Ecto neural progenitor cell (in vitro differentiated cells): ENCODE measurements at regions not wholly inside any gene's neighbourhood (a gene's known extent, or its start where the extent isn't known, plus 50 kb on each side); places are given as distances from the start of the nearest gene placed in this dataset.
"Not testable (repeated sequence)": the region's sequence is repeated elsewhere in the genome, so short reads cannot be mapped to it uniquely, and the experiment has no call there.

Experiments used
- DNase-seq: peaks from one replicate; pipeline ENCODE4 v3.0.0-alpha.2; 2018; ENCODE audit warnings: low spot score

- no peak for DNase-seq
Measured at GRCh38 chr14:28323951-28324741, 442.4 kb upstream of the FOXG1 start.

DNA sequence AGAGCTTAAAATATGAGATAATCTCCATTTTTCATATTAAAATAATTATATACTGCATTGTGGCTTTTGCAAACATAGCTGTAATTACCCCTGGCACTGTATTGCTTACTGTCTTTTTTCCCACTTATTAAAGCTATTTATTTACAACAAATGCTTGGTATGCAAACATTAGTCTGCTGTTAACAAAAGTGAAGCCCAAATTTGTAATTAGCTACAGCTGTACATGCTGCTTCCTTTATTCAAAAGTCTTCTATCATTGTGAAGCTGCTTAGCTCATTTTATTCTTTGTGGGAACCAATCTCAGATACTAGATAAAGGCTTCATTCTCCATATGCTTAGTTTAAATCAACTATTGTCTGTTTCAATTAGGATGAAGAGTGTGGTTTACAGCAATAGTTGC lies 425.8 kb upstream of the FOXG1 start:
- no peak for DNase-seq

DNA sequence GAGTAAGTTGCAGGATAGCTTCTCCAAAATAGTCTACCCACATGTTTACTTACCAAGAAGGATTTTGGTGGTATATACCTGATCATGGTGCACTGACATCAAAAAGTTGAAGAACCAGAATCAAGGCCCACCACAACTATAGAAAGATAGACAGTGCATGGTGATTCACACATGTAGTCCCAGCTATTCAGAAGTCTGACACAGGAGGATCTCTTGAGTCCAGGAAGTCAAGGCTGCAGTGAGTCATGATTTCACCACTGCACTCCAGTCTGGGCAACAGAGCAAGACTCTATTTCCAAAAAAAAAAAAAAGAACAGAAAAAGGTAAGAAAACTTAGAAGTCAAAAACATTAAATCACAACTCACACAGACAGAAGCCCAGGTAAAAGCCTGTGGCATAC lies 422.2 kb upstream of the FOXG1 start:
- no peak for DNase-seq

DNA sequence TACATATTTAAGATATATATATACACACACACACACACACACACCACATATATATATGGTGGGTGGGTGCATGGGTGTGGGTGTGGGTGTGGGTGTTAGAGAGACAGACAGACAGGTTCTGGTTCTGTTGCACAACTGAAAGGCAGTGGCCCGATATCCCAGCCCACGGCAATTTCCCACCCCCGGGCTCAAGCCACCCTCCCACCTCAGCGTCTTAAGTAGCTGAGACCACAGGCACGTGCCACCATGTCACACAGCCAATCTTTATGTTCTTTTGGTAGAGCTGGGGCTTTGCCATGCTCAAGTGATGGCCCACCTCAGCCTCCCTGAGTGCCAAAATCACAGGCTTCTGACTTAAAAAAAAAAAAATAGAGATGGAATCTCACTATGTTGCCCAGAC lies 417.8 kb upstream of the FOXG1 start:
- DNase-seq = no peak

- DNase-seq = no peak
Measured at GRCh38 chr14:28356819-28357218, 409.8 kb upstream of the FOXG1 start.

DNA sequence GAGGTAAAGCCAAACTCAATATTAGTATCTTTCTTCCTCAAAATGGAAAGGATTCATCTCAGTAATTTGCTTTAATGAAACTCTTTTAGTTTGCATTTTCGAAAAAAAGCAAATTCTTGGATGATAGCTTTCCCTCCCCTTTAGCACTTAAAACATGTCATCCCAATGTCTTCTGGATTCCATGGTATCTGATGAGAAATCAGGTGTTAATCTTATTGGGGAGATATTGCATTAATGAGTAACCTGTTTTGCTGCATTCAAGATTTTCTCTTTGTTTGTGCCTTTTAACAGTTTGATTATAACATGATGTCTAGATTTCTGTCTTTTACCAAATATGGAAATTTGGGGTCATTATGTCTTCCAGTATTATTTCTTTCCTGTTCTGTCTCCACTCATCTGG lies 405.1 kb upstream of the FOXG1 start:
- no peak for DNase-seq

GRCh38 chr14:28365510-28365909 lies 401.1 kb upstream of the FOXG1 start:
- DNase-seq = peak; percentile 39

- DNase-seq = no peak
Measured at GRCh38 chr14:28373721-28374120, 392.9 kb upstream of the FOXG1 start.

DNA sequence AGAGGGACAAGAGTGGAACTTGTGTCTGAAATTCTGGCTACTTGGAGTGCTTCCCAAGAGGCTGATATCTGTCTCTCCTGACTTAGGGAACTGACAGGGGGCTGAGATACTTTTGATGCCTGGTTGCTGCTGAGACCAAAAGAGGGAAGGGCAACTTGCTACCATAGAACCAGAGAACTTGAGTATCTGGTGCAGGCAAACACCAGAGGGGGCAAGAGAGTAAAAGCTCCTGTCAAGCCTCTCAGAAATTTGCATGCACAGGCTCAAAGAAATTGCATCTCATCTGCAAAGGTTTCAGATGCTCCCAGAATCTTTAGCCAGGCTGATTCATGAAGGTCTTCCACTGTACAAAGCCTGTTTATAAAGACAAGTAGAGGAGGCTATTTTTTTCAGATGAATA lies 391.3 kb upstream of the FOXG1 start:
- DNase-seq = peak; percentile 50

- DNase-seq = no peak
Measured at GRCh38 chr14:28381656-28382055, 384.9 kb upstream of the FOXG1 start.

GRCh38 chr14:28382444-28383190 lies 384.0 kb upstream of the FOXG1 start:
- DNase-seq = no peak

DNA sequence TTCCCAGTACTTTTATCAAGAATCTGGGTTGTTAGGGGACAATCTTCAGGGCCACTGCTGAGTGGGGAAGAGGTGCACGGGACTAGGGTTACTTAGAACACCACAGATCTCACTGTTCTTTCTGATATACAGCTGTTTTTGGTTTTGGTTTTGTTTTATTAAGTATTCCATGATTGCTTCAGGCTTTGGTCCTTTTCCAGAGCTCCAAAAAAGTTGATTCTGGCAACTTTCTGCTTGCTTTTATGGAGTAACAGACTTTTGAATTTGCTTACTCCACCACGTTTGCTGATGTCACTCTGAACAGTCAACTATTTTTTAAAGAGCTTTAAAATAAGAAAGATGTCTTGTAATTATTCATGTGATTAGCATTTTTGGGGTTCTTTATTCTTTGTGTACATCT lies 368.1 kb upstream of the FOXG1 start:
- no peak for DNase-seq

DNA sequence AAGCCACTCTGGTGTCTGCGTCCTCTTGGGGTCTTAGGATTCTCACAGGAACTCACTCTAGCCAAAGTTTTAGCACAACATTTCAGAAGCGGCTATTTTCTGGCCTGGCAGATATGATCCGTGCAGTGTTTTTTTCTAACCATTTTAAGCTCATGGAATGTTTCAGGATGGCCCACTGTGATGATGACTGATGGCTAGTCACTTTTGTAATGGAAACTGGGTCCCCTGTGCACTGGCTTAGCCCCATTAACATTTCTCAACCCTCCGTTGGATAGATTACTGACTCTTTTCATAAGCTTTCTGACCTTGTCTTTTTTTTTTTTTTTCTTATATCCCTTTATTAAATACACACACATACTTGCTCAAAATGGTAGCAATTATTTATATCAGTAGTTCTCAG lies 364.9 kb upstream of the FOXG1 start:
- DNase-seq = not testable (repeated sequence)

- DNase-seq = no peak
Measured at GRCh38 chr14:28406196-28406595, 360.4 kb upstream of the FOXG1 start.

DNA sequence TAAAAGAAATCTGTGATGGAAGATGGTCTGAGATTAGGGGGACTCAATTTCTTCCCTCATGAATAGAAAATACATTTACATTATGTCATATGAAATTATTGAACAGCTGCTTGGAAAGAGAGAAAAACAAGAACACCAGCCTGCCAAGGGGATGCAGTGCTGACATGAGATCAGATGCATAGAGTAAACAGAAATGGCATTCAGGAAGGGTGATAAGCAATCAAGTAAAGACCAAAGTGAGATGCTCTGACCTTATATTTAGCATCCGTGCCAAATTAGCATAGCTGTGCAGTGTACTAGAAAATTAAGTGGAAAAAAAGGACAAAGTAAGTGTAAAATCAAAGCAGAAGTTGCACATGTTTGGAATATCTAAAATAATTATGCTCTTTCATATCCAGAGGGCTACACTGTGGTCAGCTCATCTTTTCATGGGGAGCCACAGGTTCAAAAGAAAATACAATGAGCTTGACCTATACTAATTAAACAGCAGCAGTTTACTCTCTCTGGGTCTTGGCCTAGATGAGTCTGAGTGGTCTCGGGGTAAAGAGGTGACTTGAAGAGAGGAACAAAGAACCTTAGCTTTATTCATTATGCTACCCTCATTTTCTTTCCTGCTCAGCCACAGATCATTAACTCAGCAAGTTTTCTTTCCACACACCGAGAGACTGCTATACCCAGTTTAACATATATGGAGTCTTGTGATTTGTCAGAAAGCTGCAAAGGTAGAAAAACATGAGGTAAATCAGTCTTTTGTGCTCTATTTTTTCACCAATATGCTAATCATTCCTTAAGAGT lies 359.4 kb upstream of the FOXG1 start:
- no peak for DNase-seq

DNA sequence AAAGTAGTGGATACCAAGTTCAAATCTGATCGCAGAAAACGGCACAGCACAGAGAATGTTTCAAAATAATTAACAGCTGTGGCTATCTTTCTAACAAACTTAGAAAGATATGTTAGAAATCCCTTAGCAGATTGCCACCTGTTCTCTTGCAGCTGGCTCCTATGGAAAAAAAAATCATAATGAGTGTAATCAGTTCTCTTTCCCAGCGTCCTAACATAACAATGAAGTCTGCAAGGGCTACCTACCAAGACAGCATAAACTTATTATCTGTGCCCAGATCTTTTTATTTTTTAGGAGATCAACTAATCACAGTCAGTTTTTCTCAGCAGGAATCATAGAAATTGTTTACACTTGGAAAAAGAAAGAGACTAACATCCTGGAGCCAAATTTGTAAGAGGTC lies 358.6 kb upstream of the FOXG1 start:
- no peak for DNase-seq

DNA sequence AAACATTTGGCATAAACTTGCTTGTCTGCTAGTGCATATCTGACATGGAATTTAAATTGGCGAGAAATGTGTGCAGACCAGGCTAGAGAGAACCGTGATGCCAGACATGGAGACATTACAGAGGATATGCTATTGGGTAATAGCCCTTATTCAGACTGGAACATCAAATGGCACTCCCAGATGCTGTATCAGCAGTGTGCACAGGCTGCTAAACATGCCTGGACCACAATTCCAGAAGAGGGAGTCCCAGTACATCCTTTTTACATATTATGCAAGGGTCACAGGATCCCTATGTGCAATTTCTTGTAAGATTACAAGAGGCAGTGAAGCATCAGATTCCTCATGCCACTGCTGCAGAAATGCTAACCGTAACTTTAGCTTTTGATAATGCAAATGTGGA lies 354.5 kb upstream of the FOXG1 start:
- DNase-seq = no peak

DNA sequence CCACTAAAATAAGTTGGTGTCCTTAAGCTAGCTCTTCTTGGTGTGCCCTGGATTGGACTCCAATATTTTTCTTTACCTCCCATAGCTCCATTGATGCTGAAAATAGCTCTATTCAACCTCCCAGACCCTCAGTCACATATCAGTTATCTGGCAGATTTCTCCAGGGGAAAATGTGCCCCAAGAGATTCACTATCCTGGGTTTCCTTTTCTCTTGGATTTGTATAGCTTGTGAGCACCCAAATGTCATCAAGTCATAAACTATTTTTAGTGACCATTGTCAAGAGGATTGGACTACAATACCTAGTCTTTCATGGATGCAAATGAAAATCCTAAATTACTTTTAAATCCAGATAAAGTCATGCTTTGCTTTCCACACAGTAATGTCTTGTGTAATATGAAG lies 339.6 kb upstream of the FOXG1 start:
- no peak for DNase-seq

DNA sequence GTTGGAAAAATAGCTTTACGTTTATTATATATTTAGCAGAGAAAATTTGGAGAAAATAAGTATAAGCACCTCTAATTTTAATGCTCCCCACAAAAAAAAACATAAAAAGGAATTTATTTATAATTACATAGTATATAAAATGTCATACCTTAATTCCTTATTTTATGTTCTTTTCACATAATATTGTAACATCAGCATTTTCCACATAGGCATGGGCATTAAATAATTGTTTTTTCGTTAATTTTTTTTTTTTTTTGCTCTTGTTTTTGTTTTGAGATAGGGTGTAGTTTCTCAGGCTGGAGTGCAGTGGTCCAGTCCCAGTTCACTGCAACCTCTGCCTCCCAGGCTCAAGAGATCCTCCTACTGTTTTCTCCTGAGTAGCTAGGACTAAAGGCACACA lies 329.8 kb upstream of the FOXG1 start:
- DNase-seq = no peak

DNA sequence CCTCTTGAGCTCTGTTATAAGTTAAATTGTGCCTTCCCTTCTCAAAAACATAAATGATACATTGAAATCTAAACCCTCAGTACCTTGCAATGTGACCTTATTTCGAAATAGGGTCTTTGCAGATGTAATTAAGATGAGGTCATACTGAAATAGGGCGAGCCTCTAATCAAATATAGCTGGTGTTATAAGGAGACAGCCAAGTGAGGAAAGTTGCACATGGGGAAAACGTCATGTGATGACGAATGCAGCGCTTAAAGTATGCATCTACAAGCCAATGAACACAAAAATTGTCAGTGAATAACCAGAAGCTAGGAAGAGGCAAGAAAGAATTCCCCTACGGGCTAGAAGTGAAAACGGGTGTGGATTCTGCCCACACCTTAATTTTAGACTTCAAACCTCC lies 305.2 kb upstream of the FOXG1 start:
- no peak for DNase-seq

DNA sequence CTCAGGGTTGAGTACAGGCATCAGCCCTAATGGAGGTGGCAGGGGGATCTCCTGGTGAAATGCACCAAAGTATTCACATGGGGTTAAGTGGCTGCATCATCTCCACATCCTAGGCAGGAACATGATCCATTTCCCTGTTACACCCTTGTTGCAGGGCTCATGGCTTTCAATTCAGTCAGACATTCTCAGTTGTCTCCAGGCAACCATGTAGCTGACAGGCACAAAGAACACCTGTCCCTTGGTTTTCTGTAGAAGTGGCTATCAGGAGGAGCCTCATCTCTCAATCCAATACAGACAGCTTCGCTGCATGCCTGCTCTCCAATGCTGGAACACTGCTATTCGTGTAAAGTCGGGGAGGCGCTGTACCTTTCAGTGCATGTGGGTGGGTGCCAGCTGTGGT lies 299.0 kb upstream of the FOXG1 start:
- no peak for DNase-seq

DNA sequence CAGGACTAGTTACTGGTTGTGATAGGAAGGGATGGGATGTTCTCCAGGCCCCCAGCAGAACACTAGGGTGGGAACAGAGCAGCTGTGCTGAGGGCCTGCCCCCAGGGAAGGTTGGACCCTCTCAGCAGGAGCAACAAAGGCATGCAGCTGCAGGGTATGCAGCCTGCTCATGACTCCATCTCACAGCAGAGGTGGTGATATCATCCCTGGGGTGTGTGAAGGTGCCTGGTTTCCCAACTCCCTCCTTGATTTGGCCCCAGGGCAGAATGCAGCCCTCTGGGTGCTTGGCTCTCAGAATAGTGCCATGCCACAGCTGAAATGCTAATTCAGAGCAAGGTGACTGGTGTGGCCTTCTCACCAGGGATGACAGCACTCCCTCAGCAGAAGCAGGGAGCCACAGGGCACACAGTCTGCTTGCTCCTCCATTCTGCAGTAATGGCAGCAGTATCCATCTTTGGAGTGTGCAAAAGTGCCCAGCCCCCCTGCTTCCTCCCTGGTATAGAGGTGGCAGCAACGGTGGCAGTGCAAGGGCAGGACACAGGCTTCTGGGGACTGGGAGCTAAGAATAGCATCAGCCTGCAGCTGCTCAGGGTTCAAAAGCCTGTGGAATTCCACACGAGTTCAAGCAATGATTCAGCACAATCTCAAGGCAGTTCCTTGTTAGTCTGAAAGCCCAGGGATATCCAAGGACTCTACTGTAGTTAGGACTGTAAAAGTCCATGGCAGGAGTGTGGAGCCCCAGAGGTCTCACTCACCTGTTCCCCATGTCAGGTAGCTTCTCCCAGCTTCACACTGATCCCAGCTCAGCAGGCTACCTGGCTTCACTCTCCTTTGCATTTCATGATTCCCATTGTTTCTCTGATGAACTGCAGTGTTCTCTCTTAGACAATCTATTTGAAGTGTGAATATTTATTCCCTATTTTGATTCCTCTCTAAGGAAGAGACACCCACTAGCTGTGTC lies 298.1 kb upstream of the FOXG1 start:
- DNase-seq = no peak
